Panc1 (cell line): ENCODE measurements at regions not wholly inside any gene's neighbourhood (a gene's known extent, or its start where the extent isn't known, plus 50 kb on each side); places are given as distances from the start of the nearest gene placed in this dataset.

ENCODE experiments used
- ATAC-seq: fragments of 200-7000 bp; cut with Tn5 transposase; 2 replicates; pipeline ENCODE4 v1.9.1; 2020; ENCODE audit warnings: mild to moderate bottlenecking, moderate library complexity
- BruUV-seq: library from RNA; stranded (reverse); fragments of 400-500 nt; replicated peaks from 2 replicates; lab custom pipeline; 2021; lab: Mats Ljungman, UMichigan
- CTCF ChIA-PET: fragments of 300-600 bp; sonication (Branson Sonifier 250); formaldehyde crosslinking; loops from one replicate; lab custom pipeline; 2022; ENCODE audit warnings: antibody characterized with exemption; lab: Charles Lee
- POLR2A ChIA-PET: fragments of 300-600 bp; sonication (Branson Sonifier 250); formaldehyde crosslinking; loops from one replicate; lab custom pipeline; 2022; ENCODE audit warnings: antibody characterized with exemption; lab: Charles Lee
- DNase-seq: peaks from one replicate; pipeline ENCODE4 v3.0.0-alpha.2; 2010; ENCODE audit warnings: low read depth, low spot score
- H3K27ac ChIP-seq: 2 replicates; pipeline ENCODE4 v1.5.1; 2011; ENCODE audit warnings: mild to moderate bottlenecking, low read length, inconsistent platforms
- H3K27me3 ChIP-seq: fragments of 200-500 bp; sonication (Bioruptor generic); 2 replicates; pipeline ENCODE4 v1.6.0; 2014; ENCODE audit warnings: low read length, inconsistent platforms; ENCODE audit not compliant: control insufficient read depth, insufficient read depth
- H3K36me3 ChIP-seq: fragments of 200-500 bp; sonication (Bioruptor generic); 2 replicates; pipeline ENCODE4 v1.5.1; 2014; ENCODE audit warnings: inconsistent platforms, mild to moderate bottlenecking, low read length, moderate library complexity; ENCODE audit not compliant: control insufficient read depth, insufficient read depth
- H3K4me1 ChIP-seq: 2 replicates; pipeline ENCODE4 v1.5.1; 2011; ENCODE audit warnings: inconsistent platforms, mild to moderate bottlenecking, low read length, moderate library complexity; ENCODE audit not compliant: control insufficient read depth, insufficient read depth
- H3K4me3 ChIP-seq, 2 experiments: 2 replicates each; pipeline ENCODE4 v1.5.1; 2011 to 2012; ENCODE audit warnings: low read depth in 2 of 2, low read length in 2 of 2, mild to moderate bottlenecking in 2 of 2, inconsistent platforms in 1 of 2, moderate library complexity in 1 of 2
- H3K9me3 ChIP-seq: fragments of 200-500 bp; sonication (Bioruptor generic); 2 replicates; pipeline ENCODE4 v1.5.1; 2014; ENCODE audit warnings: low read depth, mild to moderate bottlenecking, inconsistent platforms, low read length, moderate library complexity; ENCODE audit not compliant: control insufficient read depth, insufficient read depth
- CTCF ChIP-seq: fragments of 450-650 bp; IDR thresholded peaks from 2 replicates; pipeline ENCODE4 v1.5.1; 2017; ENCODE audit warnings: mild to moderate bottlenecking
- POLR2AphosphoS5 ChIP-seq: IDR thresholded peaks from 2 replicates; pipeline ENCODE4 v1.6.1; 2012; ENCODE audit warnings: mild to moderate bottlenecking, low read depth, low read length, moderate library complexity
- REST ChIP-seq, 2 experiments: IDR thresholded peaks; 2 replicates each; pipeline ENCODE4 v1.6.1; 2011 to 2012; ENCODE audit warnings: low read depth in 2 of 2, control low read depth in 1 of 2, low read length in 1 of 2, mild to moderate bottlenecking in 1 of 2, moderate library complexity in 1 of 2; ENCODE audit not compliant: insufficient read depth in 1 of 2
- SIN3A ChIP-seq: IDR thresholded peaks from 2 replicates; pipeline ENCODE4 v1.6.1; 2012; ENCODE audit warnings: low read depth, mild to moderate bottlenecking, low read length, moderate library complexity, borderline replicate concordance; ENCODE audit not compliant: insufficient read depth
- TCF7L2 ChIP-seq: IDR thresholded peaks from 2 replicates; pipeline ENCODE4 v1.6.1; 2011; ENCODE audit warnings: mild to moderate bottlenecking, low read depth, low read length, inconsistent platforms
- in situ Hi-C: cut with HindIII; loops from 2 replicates; pipeline ENCODE4 v1.10.0; 2016; ENCODE audit warnings: low sequenced_read_pairs, low pct_unique_long_range_greater_than_20kb
- intact Hi-C: fragments of 100-400 bp; cut with micrococcal nuclease; formaldehyde crosslinking; loops from one replicate; pipeline ENCODE4 v1.10.0; 2022; ENCODE audit not compliant: unreplicated experiment

DNA sequence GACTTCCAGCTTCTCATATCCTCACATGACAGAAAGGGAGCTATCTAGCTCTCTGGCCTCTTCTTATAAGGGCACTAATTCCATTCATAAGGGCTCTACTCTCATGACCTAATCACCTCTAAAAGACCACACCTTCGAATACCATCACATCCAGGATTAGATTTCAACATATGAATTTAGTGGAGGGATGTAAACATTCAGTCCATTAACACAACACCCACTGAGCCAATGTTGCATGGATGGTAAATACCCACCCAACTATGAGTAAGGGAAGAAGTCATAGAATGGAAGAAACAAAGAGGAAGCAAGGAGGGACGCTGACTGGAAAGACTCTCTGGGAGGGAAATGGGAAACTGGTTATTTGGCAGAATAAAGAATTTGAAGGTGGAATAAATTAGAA is 112.6 kb upstream of the CCDC112 start:
- Histone ChIP-seq H3K27ac (no peak overlapping the region), H3K27me3 (no peaks in the 10 kb centered on the region), H3K4me3 (no peak overlapping the region), H3K9me3 (no peaks in the 10 kb centered on the region), H3K36me3 (no peaks in the 10 kb centered on the region), H3K4me1 (no peaks in the 10 kb centered on the region; the same call in 1 of the 2 replicates)
- TF ChIP-seq CTCF (no peak), SIN3A (no peak), POLR2AphosphoS5 (no peak), REST (IDR thresholded peaks at IDR 0.05; ENCODE audit: insufficient read depth in 1 of 2, low read depth in 2 of 2, low read length in 1 of 2) (no peak), TCF7L2 (no peak)
- no peak for ATAC-seq
- intact Hi-C loops (no loop called here), in situ Hi-C loops (no loop called here)
- POLR2A ChIA-PET: no interaction called here
- CTCF ChIA-PET: no interaction called here
- no peak for DNase-seq
- no TSS peak for BruUV-seq

GRCh38 chr5:115402822-115403577 is 106.5 kb upstream of the CCDC112 start:
- intact Hi-C loops (no loop called here), in situ Hi-C loops (no loop called here)
- no peaks in the 10 kb centered on the region for H3K36me3 ChIP-seq
- ATAC-seq (no peak), DNase-seq (no peak)
- no peak overlapping the region for H3K27ac ChIP-seq
- POLR2A ChIA-PET: no interaction called here
- no peak overlapping the region for H3K4me3 ChIP-seq
- H3K27me3 ChIP-seq: no peaks in the 10 kb centered on the region
- no peaks in the 10 kb centered on the region for H3K9me3 ChIP-seq
- TF ChIP-seq POLR2AphosphoS5: no peak
- TF ChIP-seq TCF7L2: no peak
- TF ChIP-seq REST (IDR thresholded peaks at IDR 0.05; ENCODE audit: insufficient read depth in 1 of 2, low read depth in 2 of 2, low read length in 1 of 2): no peak
- no peak for TF ChIP-seq SIN3A
- CTCF ChIA-PET: no interaction called here
- no peaks in the 10 kb centered on the region for H3K4me1 ChIP-seq
- BruUV-seq: no TSS peak
